VCaP (cell line): ENCODE measurements at regions not wholly inside any gene's neighbourhood (a gene's known extent, or its start where the extent isn't known, plus 50 kb on each side); places are given as distances from the start of the nearest gene placed in this dataset.

Source experiments
- H3K27ac ChIP-seq: fragments of 450-650 bp; 2 replicates; pipeline ENCODE4 v1.5.1; 2017
- TF ChIP-seq, protein P1 (sequence below): fragments of 450-650 bp; conservative IDR thresholded peaks from 2 replicates; pipeline ENCODE4 v1.5.1; 2017; ENCODE audit warnings: mild to moderate bottlenecking, moderate library complexity

GRCh38 chrX:28329156-28329555 is 258.1 kb upstream of the IL1RAPL1 start:
- no peak overlapping the region for H3K27ac ChIP-seq
- TF ChIP-seq, protein P1, sequence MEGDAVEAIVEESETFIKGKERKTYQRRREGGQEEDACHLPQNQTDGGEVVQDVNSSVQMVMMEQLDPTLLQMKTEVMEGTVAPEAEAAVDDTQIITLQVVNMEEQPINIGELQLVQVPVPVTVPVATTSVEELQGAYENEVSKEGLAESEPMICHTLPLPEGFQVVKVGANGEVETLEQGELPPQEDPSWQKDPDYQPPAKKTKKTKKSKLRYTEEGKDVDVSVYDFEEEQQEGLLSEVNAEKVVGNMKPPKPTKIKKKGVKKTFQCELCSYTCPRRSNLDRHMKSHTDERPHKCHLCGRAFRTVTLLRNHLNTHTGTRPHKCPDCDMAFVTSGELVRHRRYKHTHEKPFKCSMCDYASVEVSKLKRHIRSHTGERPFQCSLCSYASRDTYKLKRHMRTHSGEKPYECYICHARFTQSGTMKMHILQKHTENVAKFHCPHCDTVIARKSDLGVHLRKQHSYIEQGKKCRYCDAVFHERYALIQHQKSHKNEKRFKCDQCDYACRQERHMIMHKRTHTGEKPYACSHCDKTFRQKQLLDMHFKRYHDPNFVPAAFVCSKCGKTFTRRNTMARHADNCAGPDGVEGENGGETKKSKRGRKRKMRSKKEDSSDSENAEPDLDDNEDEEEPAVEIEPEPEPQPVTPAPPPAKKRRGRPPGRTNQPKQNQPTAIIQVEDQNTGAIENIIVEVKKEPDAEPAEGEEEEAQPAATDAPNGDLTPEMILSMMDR, result no peak

GRCh38 chrX:28324321-28324721 is 262.9 kb upstream of the IL1RAPL1 start:
- TF ChIP-seq, protein P1, result no peak
- H3K27ac ChIP-seq, result no peak overlapping the region

GRCh38 chrX:28321286-28321685 is 266.0 kb upstream of the IL1RAPL1 start:
- TF ChIP-seq, protein P1, result no peak
- H3K27ac ChIP-seq, result no peak overlapping the region

DNA sequence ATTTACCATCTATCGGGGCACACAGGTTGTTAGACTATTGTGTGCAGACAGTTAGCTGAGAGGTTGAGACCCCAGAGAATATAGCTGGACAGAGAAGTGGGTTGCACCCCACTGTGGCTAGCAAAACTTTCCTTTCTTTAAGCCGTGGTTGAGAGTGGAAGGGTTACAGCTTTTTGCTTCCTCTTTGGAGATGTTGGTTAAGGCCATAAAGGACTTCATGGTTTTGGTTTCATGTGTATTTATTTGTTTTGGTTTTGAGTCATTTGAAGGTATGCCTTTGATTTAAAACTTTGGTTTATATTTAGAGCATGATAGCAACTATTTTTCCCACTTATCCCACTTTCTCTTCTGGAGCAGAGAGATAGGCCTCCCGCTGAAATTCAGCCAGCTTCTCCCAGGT is 274.3 kb upstream of the IL1RAPL1 start:
- H3K27ac ChIP-seq, result no peak overlapping the region

GRCh38 chrX:28312259-28312658 is 275.0 kb upstream of the IL1RAPL1 start:
- no peak overlapping the region for H3K27ac ChIP-seq
- TF ChIP-seq, protein P1, result no peak

More for the DNA sequence above, 274.3 kb upstream of the IL1RAPL1 start:
- TF ChIP-seq, protein P1, result no peak

- TF ChIP-seq, protein P1, result no peak
- H3K27ac ChIP-seq, result no peak overlapping the region
Measured at GRCh38 chrX:28311466-28311865, 275.8 kb upstream of the IL1RAPL1 start.

DNA sequence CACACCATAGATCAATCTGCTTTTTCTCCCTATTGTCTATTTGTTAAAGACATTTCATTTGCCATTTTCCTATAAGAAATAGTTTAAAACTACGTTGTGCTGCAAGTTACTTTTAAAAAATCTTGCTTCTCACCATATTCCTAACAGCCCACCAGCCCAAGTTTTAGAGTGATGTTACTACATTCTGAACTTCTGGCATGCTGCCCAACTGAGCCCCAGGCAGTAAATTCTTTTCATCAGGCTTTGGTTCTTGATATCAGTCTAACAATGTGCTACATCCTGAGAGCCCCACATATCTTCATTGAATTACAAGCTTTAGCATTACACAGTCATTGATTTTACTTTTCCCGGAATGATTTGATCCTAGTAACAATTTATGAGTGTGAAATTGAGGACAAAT is 283.8 kb upstream of the IL1RAPL1 start:
- no peak overlapping the region for H3K27ac ChIP-seq
- TF ChIP-seq, protein P1, result no peak

- TF ChIP-seq, protein P1, result no peak
- H3K27ac ChIP-seq, result no peak overlapping the region
Measured at GRCh38 chrX:28278726-28279125, 297.5 kb upstream of the DCAF8L1 start.
